Suppressor macrophage treated with lipopolysaccharide for 4 hours (primary cell): ENCODE measurements at regions not wholly inside any gene's neighbourhood (a gene's known extent, or its start where the extent isn't known, plus 50 kb on each side); places are given as distances from the start of the nearest gene placed in this dataset.

Experiments
- DNase-seq: peaks from one replicate; pipeline ENCODE4 v3.0.0-alpha.2; 2020

- DNase-seq: peak; percentile 25
Observed at GRCh38 chr1:29453502-29454240, 217.3 kb downstream of the PTPRU start.

GRCh38 chr1:29452463-29453230 lies 216.3 kb downstream of the PTPRU start:
- DNase-seq: no peak

- DNase-seq: no peak
Observed at GRCh38 chr1:29451368-29451892, 215.1 kb downstream of the PTPRU start.

GRCh38 chr1:29450591-29450990 lies 214.3 kb downstream of the PTPRU start:
- DNase-seq: no peak

GRCh38 chr1:29448456-29449235 lies 212.3 kb downstream of the PTPRU start:
- no peak for DNase-seq

GRCh38 chr1:29447368-29447767 lies 211.0 kb downstream of the PTPRU start:
- DNase-seq: no peak

GRCh38 chr1:29444782-29445729 lies 208.7 kb downstream of the PTPRU start:
- no peak for DNase-seq

GRCh38 chr1:29444081-29444715 lies 207.9 kb downstream of the PTPRU start:
- no peak for DNase-seq

- no peak for DNase-seq
Observed at GRCh38 chr1:29441916-29442668, 205.8 kb downstream of the PTPRU start.

- DNase-seq: no peak
Observed at GRCh38 chr1:29439615-29440014, 203.3 kb downstream of the PTPRU start.

- DNase-seq: no peak
Observed at GRCh38 chr1:29438991-29439390, 202.7 kb downstream of the PTPRU start.

- DNase-seq: no peak
Observed at GRCh38 chr1:29437946-29438345, 201.6 kb downstream of the PTPRU start.

- DNase-seq: no peak
Observed at GRCh38 chr1:29436181-29436785, 200.0 kb downstream of the PTPRU start.

- no peak for DNase-seq
Observed at GRCh38 chr1:29433830-29434229, 197.5 kb downstream of the PTPRU start.

GRCh38 chr1:29431138-29431537 lies 194.8 kb downstream of the PTPRU start:
- no peak for DNase-seq

GRCh38 chr1:29429656-29430055 lies 193.3 kb downstream of the PTPRU start:
- no peak for DNase-seq

GRCh38 chr1:29428997-29429396 lies 192.7 kb downstream of the PTPRU start:
- no peak for DNase-seq

GRCh38 chr1:29428280-29428615 lies 191.9 kb downstream of the PTPRU start:
- no peak for DNase-seq

GRCh38 chr1:29427614-29428279 lies 191.4 kb downstream of the PTPRU start:
- no peak for DNase-seq

GRCh38 chr1:29426701-29427279 lies 190.5 kb downstream of the PTPRU start:
- DNase-seq: no peak
